HCT116 (cell line): ENCODE measurements at regions not wholly inside any gene's neighbourhood (a gene's known extent, or its start where the extent isn't known, plus 50 kb on each side); places are given as distances from the start of the nearest gene placed in this dataset.

Experiments used
- ATAC-seq: fragments of 200-7000 bp; cut with Tn5 transposase; 2 replicates; pipeline ENCODE4 v1.9.1; 2020; ENCODE audit warnings: mild to moderate bottlenecking, moderate library complexity
- BruUV-seq: library from RNA; stranded (reverse); fragments of 400-500 nt; replicated peaks from 2 replicates; lab custom pipeline; 2021; lab: Mats Ljungman, UMichigan
- CTCF ChIA-PET: fragments of 300-600 bp; sonication (Branson Sonifier 250); formaldehyde crosslinking; loops from one replicate; lab custom pipeline; 2021; ENCODE audit warnings: antibody characterized with exemption; lab: Charles Lee
- POLR2A ChIA-PET: fragments of 300-600, 350-600 bp; sonication (Branson Sonifier 250); formaldehyde crosslinking; loops from one replicate; lab custom pipeline; 2021; ENCODE audit warnings: antibody characterized with exemption; lab: Charles Lee
- RAD21 ChIA-PET, 2 experiments: fragments of 300-600 bp; sonication (Branson Sonifier 250); formaldehyde crosslinking; loops; one replicate each; lab custom pipeline; 2023; ENCODE audit warnings: low total read pairs in 2 of 2; ENCODE audit not compliant: uncharacterized antibody in 2 of 2, unreplicated experiment in 2 of 2, low non-redundant PET in 1 of 2; lab: Charles Lee
- DNase-seq: peaks from one replicate; pipeline ENCODE4 v3.0.0-alpha.2; 2010; ENCODE audit warnings: low read depth, low spot score
- H2AFZ ChIP-seq: fragments of 200-600 bp; shearing (Covaris generic), sonication (generic); 2 replicates; pipeline ENCODE4 v1.6.1; 2017; ENCODE audit warnings: low read depth, mixed run types, mixed read lengths, antibody characterized with exemption, low read length; ENCODE audit not compliant: poor library complexity, severe bottlenecking
- H3K27ac ChIP-seq: 2 replicates; pipeline ENCODE4 v1.5.1; 2012; ENCODE audit warnings: low read depth, low read length
- H3K27me3 ChIP-seq: fragments of 200-600 bp; sonication (generic); 2 replicates; pipeline ENCODE4 v1.6.1; 2016; ENCODE audit warnings: mixed run types, low read length, mixed read lengths; ENCODE audit not compliant: insufficient read depth
- H3K36me3 ChIP-seq, 2 experiments: fragments of 200-500 bp in 1 of 2; fragments of 200-600 bp in 1 of 2; sonication (Bioruptor generic) in 1 of 2; sonication (generic) in 1 of 2; 2 replicates each; pipeline versions ENCODE4 v1.5.1 to v1.6.1; 2014 to 2016; ENCODE audit warnings: low read length in 2 of 2, inconsistent platforms in 1 of 2, mixed read lengths in 1 of 2, mixed run types in 1 of 2; ENCODE audit not compliant: insufficient read depth in 2 of 2, control insufficient read depth in 1 of 2
- H3K4me1 ChIP-seq, 2 experiments: fragments of 200-600 bp in 1 of 2; sonication (generic) in 1 of 2; 2 replicates each; pipeline versions ENCODE4 v1.5.1 to v1.6.1; 2012 to 2017; ENCODE audit warnings: low read length in 2 of 2, inconsistent platforms in 1 of 2, mild to moderate bottlenecking in 1 of 2, mixed read lengths in 1 of 2, mixed run types in 1 of 2, moderate library complexity in 1 of 2; ENCODE audit not compliant: insufficient read depth in 2 of 2, control insufficient read depth in 1 of 2
- H3K4me2 ChIP-seq: fragments of 200-600 bp; sonication (generic); 2 replicates; pipeline ENCODE4 v1.6.1; 2017; ENCODE audit warnings: mixed run types, low read length, mixed read lengths
- H3K4me3 ChIP-seq, 2 experiments: fragments of 200-600 bp in 1 of 2; sonication (generic) in 1 of 2; replicated peaks in 1 of 2; 2 replicates each; pipeline ENCODE4 v1.5.1; 2011 to 2016; ENCODE audit warnings: low read length in 2 of 2, control low read depth in 1 of 2, low read depth in 1 of 2, mild to moderate bottlenecking in 1 of 2, mixed read lengths in 1 of 2, mixed run types in 1 of 2
- H3K79me2 ChIP-seq: fragments of 200-600 bp; sonication (generic); 2 replicates; pipeline ENCODE4 v1.6.1; 2017; ENCODE audit warnings: mild to moderate bottlenecking, mixed run types, low read length, moderate library complexity, mixed read lengths; ENCODE audit not compliant: insufficient read depth
- H3K9ac ChIP-seq: fragments of 200-600 bp; sonication (generic); 2 replicates; pipeline ENCODE4 v1.6.1; 2016; ENCODE audit warnings: low read length, mixed read lengths
- H3K9me2 ChIP-seq: fragments of 200-600 bp; sonication (generic), shearing (Covaris generic); 2 replicates; pipeline ENCODE4 v1.6.1; 2017; ENCODE audit warnings: mixed run types, mild to moderate bottlenecking, moderate library complexity; ENCODE audit not compliant: insufficient read depth
- H3K9me3 ChIP-seq, 2 experiments: fragments of 200-500 bp in 1 of 2; fragments of 200-600 bp in 1 of 2; sonication (Bioruptor generic) in 1 of 2; sonication (generic) in 1 of 2; 2 replicates each; pipeline ENCODE4 v1.6.1; 2014 to 2017; ENCODE audit warnings: low read length in 2 of 2, mixed read lengths in 2 of 2, inconsistent platforms in 1 of 2, low read depth in 1 of 2, mild to moderate bottlenecking in 1 of 2, mixed run types in 1 of 2, moderate library complexity in 1 of 2; ENCODE audit not compliant: control insufficient read depth in 1 of 2, insufficient read depth in 1 of 2
- H4K20me1 ChIP-seq: fragments of 200-600 bp; sonication (generic), shearing (Covaris generic); 2 replicates; pipeline ENCODE4 v1.6.1; 2017; ENCODE audit warnings: mixed run types, mild to moderate bottlenecking, moderate library complexity; ENCODE audit not compliant: insufficient read depth
- ATF3 ChIP-seq: IDR thresholded peaks from 2 replicates; pipeline ENCODE4 v1.6.1; 2012
- CTCF ChIP-seq, 3 experiments: fragments of 200-600 bp in 1 of 3; sonication (generic) in 1 of 3; IDR thresholded peaks in 2 of 3; conservative IDR thresholded peaks in 1 of 3; 2 replicates each; pipeline ENCODE4 v1.5.1; 2012 to 2017; ENCODE audit warnings: low read depth in 2 of 3, low read length in 2 of 3, antibody characterized with exemption in 1 of 3, borderline replicate concordance in 1 of 3, control low read depth in 1 of 3, mild to moderate bottlenecking in 1 of 3, mixed read lengths in 1 of 3, mixed run types in 1 of 3, moderate library complexity in 1 of 3; ENCODE audit not compliant: insufficient read depth in 1 of 3
- EGR1 ChIP-seq: IDR thresholded peaks from 2 replicates; pipeline ENCODE4 v1.6.1; 2012; ENCODE audit warnings: low read depth
- ELF1 ChIP-seq: IDR thresholded peaks from 2 replicates; pipeline ENCODE4 v1.6.1; 2012; ENCODE audit warnings: low read depth, borderline replicate concordance
- EZH2 ChIP-seq: fragments of 200-600 bp; sonication (generic); IDR thresholded peaks from 2 replicates; pipeline ENCODE4 v1.6.1; 2017; ENCODE audit warnings: antibody characterized with exemption, mixed run types
- JUND ChIP-seq: IDR thresholded peaks from 2 replicates; pipeline ENCODE4 v1.6.1; 2012
- RAD21 ChIP-seq: IDR thresholded peaks from 2 replicates; pipeline ENCODE4 v1.6.1; 2012; ENCODE audit warnings: low read depth, mild to moderate bottlenecking
- REST ChIP-seq: IDR thresholded peaks from 2 replicates; pipeline ENCODE4 v1.6.1; 2012; ENCODE audit warnings: low read depth
- SIN3A ChIP-seq: IDR thresholded peaks from 2 replicates; pipeline ENCODE4 v1.6.1; 2012; ENCODE audit warnings: low read depth
- SP1 ChIP-seq: IDR thresholded peaks from 2 replicates; pipeline ENCODE4 v1.6.1; 2012; ENCODE audit warnings: low read depth
- SRF ChIP-seq: IDR thresholded peaks from 2 replicates; pipeline ENCODE4 v1.6.1; 2012; ENCODE audit warnings: low read depth
- ZBTB33 ChIP-seq: IDR thresholded peaks from 2 replicates; pipeline ENCODE4 v1.6.1; 2011; ENCODE audit warnings: mild to moderate bottlenecking, low read length, moderate library complexity; ENCODE audit not compliant: insufficient replicate concordance; ENCODE audit errors: extremely low read depth
- ZFX ChIP-seq: fragments of 450-650 bp; IDR thresholded peaks from 2 replicates; pipeline ENCODE4 v1.6.1; 2017
- ZNF274 ChIP-seq: fragments of 200-500 bp; sonication (Bioruptor generic); IDR thresholded peaks from 2 replicates; pipeline ENCODE4 v1.6.1; 2014; ENCODE audit warnings: mild to moderate bottlenecking, low read depth, low read length, inconsistent platforms
- intact Hi-C: fragments of 100-400 bp; cut with micrococcal nuclease; formaldehyde crosslinking; loops from 2 replicates; pipeline ENCODE4 v1.10.0; 2022

GRCh38 chr16:87086156-87086555, 231.0 kb downstream of the C16orf95 start:
- Histone ChIP-seq H3K27me3 (no peaks in the 10 kb centered on the region), H3K36me3 (no peaks in the 10 kb centered on the region), H3K9me2 (no peaks in the 10 kb centered on the region), H3K27ac (no peak overlapping the region), H2AFZ (no peak overlapping the region), H3K4me3 (no peak overlapping the region), H3K9me3 (peaks cover 9 to 12% of the 10 kb centered on the region in 2 experiments; a peak in 2 of 4 replicates), H3K4me1 (no peaks in the 10 kb centered on the region), H3K79me2 (no peaks in the 10 kb centered on the region), H4K20me1 (no peaks in the 10 kb centered on the region), H3K9ac (no peak overlapping the region), H3K4me2 (no peak overlapping the region)
- ChIA-PET RAD21 (no interaction called here), CTCF (no interaction called here), POLR2A (no interaction called here)
- DNase-seq (no peak), ATAC-seq (no peak)
- no peak for TF ChIP-seq JUND
- no peak for TF ChIP-seq ZFX
- TF ChIP-seq SIN3A, result no peak
- TF ChIP-seq EZH2, result no peak
- TF ChIP-seq CTCF (IDR thresholded peaks at IDR 0.05 in 2 of 3, conservative IDR thresholded peaks at IDR 0.05 in 1 of 3; ENCODE audit: borderline replicate concordance in 1 of 3, insufficient read depth in 1 of 3, low read depth in 2 of 3, low read length in 2 of 3), result no peak
- no peak for TF ChIP-seq EGR1
- TF ChIP-seq ELF1, result no peak
- no peak for TF ChIP-seq ZBTB33
- no peak for TF ChIP-seq ZNF274
- no peak for TF ChIP-seq RAD21
- no peak for TF ChIP-seq REST
- TF ChIP-seq SRF, result no peak
- no peak for TF ChIP-seq SP1
- TF ChIP-seq ATF3, result no peak
- BruUV-seq, result no TSS peak
- intact Hi-C loops, result no loop called here
